Liver (tissue), 8 donors: ENCODE measurements at regions not wholly inside any gene's neighbourhood (a gene's known extent, or its start where the extent isn't known, plus 50 kb on each side); places are given as distances from the start of the nearest gene placed in this dataset.

Experiments
- DNase-seq: peaks from one replicate; pipeline ENCODE4 v3.0.0-alpha.2; 2017; ENCODE audit warnings: low spot score
- H3K27ac ChIP-seq, 2 donors: one replicate each; pipeline ENCODE4 v1.7.0; 2013; ENCODE audit warnings: inconsistent platforms in 2 of 2, low read length in 2 of 2, control low read depth in 1 of 2, low read depth in 1 of 2, mild to moderate bottlenecking in 1 of 2
- H3K27me3 ChIP-seq, 4 donors: one replicate each; pipeline versions ENCODE4 v1.6.1 to v1.7.0; 2013; ENCODE audit warnings: low read length in 3 of 4, inconsistent platforms in 1 of 4, mild to moderate bottlenecking in 1 of 4, moderate library complexity in 1 of 4; ENCODE audit not compliant: control insufficient read depth in 4 of 4, insufficient read depth in 4 of 4
- H3K36me3 ChIP-seq, 4 donors: one replicate each; pipeline versions ENCODE4 v1.6.1 to v1.7.0; 2013; ENCODE audit warnings: low read length in 3 of 4, mild to moderate bottlenecking in 3 of 4, low read depth in 1 of 4, moderate library complexity in 1 of 4; ENCODE audit not compliant: control insufficient read depth in 4 of 4, insufficient read depth in 3 of 4
- H3K4me1 ChIP-seq, 4 donors: one replicate each; pipeline versions ENCODE4 v1.6.1 to v1.7.0; 2013; ENCODE audit warnings: low read length in 3 of 4, mild to moderate bottlenecking in 3 of 4, moderate library complexity in 1 of 4; ENCODE audit not compliant: control insufficient read depth in 4 of 4, insufficient read depth in 4 of 4
- H3K4me3 ChIP-seq, 3 donors: one replicate each; pipeline versions ENCODE4 v1.6.1 to v1.7.0; 2013; ENCODE audit warnings: low read length in 3 of 3, control low read depth in 1 of 3, low read depth in 1 of 3, mild to moderate bottlenecking in 1 of 3
- H3K9ac ChIP-seq, 2 donors: one replicate each; pipeline ENCODE4 v1.7.0; 2013; ENCODE audit warnings: low read length in 2 of 2, mild to moderate bottlenecking in 2 of 2, moderate library complexity in 2 of 2, control low read depth in 1 of 2, low read depth in 1 of 2
- H3K9me3 ChIP-seq, 4 donors: one replicate each; pipeline versions ENCODE4 v1.6.1 to v1.7.0; 2013; ENCODE audit warnings: low read length in 3 of 4; ENCODE audit not compliant: control insufficient read depth in 4 of 4
- ATF3 ChIP-seq: IDR thresholded peaks from 2 replicates; pipeline ENCODE4 v1.6.1; 2016; ENCODE audit warnings: antibody characterized with exemption
- CTCF ChIP-seq: fragments of 150-350 bp; IDR thresholded peaks from 2 replicates; pipeline ENCODE4 v1.5.1; 2017; ENCODE audit warnings: improper control_type of control experiment, low read depth, low read length; ENCODE audit not compliant: missing input control
- EGR1 ChIP-seq, 2 donors: IDR thresholded peaks; 2 replicates each; pipeline ENCODE4 v1.6.1; 2016 to 2018; ENCODE audit warnings: antibody characterized with exemption in 2 of 2, low read depth in 2 of 2
- FOXA1 ChIP-seq: IDR thresholded peaks from 2 replicates; pipeline ENCODE4 v1.6.1; 2016; ENCODE audit warnings: antibody characterized with exemption
- FOXA2 ChIP-seq: IDR thresholded peaks from 2 replicates; pipeline ENCODE4 v1.6.1; 2016; ENCODE audit warnings: antibody characterized with exemption
- GABPA ChIP-seq, 2 donors: IDR thresholded peaks in 1 of 2; conservative IDR thresholded peaks in 1 of 2; 2 replicates each; pipeline ENCODE4 v1.6.1; 2016; ENCODE audit warnings: antibody characterized with exemption in 2 of 2, mild to moderate bottlenecking in 1 of 2, moderate library complexity in 1 of 2
- HNF4A ChIP-seq, 2 donors: conservative IDR thresholded peaks; 2 replicates each; pipeline ENCODE4 v1.6.1; 2016; ENCODE audit warnings: antibody characterized with exemption in 2 of 2, mild to moderate bottlenecking in 2 of 2
- HNF4G ChIP-seq: IDR thresholded peaks from 2 replicates; pipeline ENCODE4 v1.6.1; 2016; ENCODE audit warnings: antibody characterized with exemption
- JUND ChIP-seq, 2 donors: IDR thresholded peaks; 2 replicates each; pipeline ENCODE4 v1.6.1; 2016; ENCODE audit warnings: antibody characterized with exemption in 2 of 2
- MAX ChIP-seq: IDR thresholded peaks from 2 replicates; pipeline ENCODE4 v1.6.1; 2016; ENCODE audit warnings: antibody characterized with exemption
- NR2F2 ChIP-seq: IDR thresholded peaks from 2 replicates; pipeline ENCODE4 v1.6.1; 2016; ENCODE audit warnings: antibody characterized with exemption
- RAD21 ChIP-seq, 2 donors: IDR thresholded peaks; 2 replicates each; pipeline ENCODE4 v1.6.1; 2016; ENCODE audit warnings: antibody characterized with exemption in 2 of 2, mild to moderate bottlenecking in 2 of 2
- REST ChIP-seq: IDR thresholded peaks from 2 replicates; pipeline ENCODE4 v1.6.1; 2016; ENCODE audit warnings: antibody characterized with exemption, mild to moderate bottlenecking
- RXRA ChIP-seq, 2 donors: IDR thresholded peaks; 2 replicates each; pipeline ENCODE4 v1.6.1; 2017 to 2018; ENCODE audit warnings: antibody characterized with exemption in 2 of 2, mild to moderate bottlenecking in 1 of 2
- SP1 ChIP-seq: IDR thresholded peaks from 2 replicates; pipeline ENCODE4 v1.6.1; 2018; ENCODE audit warnings: antibody characterized with exemption, mild to moderate bottlenecking
- TAF1 ChIP-seq: conservative IDR thresholded peaks from 2 replicates; pipeline ENCODE4 v1.6.1; 2016; ENCODE audit warnings: antibody characterized with exemption, mild to moderate bottlenecking
- YY1 ChIP-seq: IDR thresholded peaks from 2 replicates; pipeline ENCODE4 v1.6.1; 2016; ENCODE audit warnings: antibody characterized with exemption, mild to moderate bottlenecking
- ZBTB33 ChIP-seq: IDR thresholded peaks from 2 replicates; pipeline ENCODE4 v1.6.1; 2016; ENCODE audit warnings: antibody characterized with exemption
- WGBS: extraction: QIAGEN DNeasy Blood & Tissue Kit; methylation state at CpG from one replicate; pipeline ENCODE4 v1.1.7; 2013; 5-methylcytosine and 5-hydroxymethylcytosine counted together
- donor health status: healthy.
- donor health status: healthy.
- donor health status: healthy.
- donor health status: healthy.
- donor health status: healthy.

GRCh38 chr1:191618181-191618580 lies 540.1 kb upstream of the RGS18 start:
- no peak for TF ChIP-seq ATF3
- no peak for TF ChIP-seq YY1
- TF ChIP-seq EGR1 (IDR thresholded peaks at IDR 0.05; ENCODE audit: low read depth in 2 of 2): no peak
- no peak for TF ChIP-seq NR2F2
- TF ChIP-seq RAD21 (IDR thresholded peaks at IDR 0.05): no peak
- TF ChIP-seq REST: no peak
- no peak for TF ChIP-seq TAF1
- TF ChIP-seq RXRA (IDR thresholded peaks at IDR 0.05): no peak
- no peak for TF ChIP-seq FOXA2
- no peak for TF ChIP-seq MAX
- no peak for TF ChIP-seq FOXA1

GRCh38 chr1:191620883-191621282 lies 537.4 kb upstream of the RGS18 start:
- no peaks in the 10 kb centered on the region for H3K9me3 ChIP-seq
- no peak overlapping the region for H3K9ac ChIP-seq
- no peak overlapping the region for H3K4me3 ChIP-seq
- H3K27me3 ChIP-seq: no peaks in the 10 kb centered on the region
- no peak for TF ChIP-seq TAF1
- TF ChIP-seq HNF4A (conservative IDR thresholded peaks at IDR 0.05): no peak
- H3K27ac ChIP-seq: no peak overlapping the region
- H3K36me3 ChIP-seq: no peaks in the 10 kb centered on the region
- no peaks in the 10 kb centered on the region for H3K4me1 ChIP-seq
- no peak for DNase-seq

More at GRCh38 chr1:191618181-191618580, 540.1 kb upstream of the RGS18 start:
- Histone ChIP-seq H3K27me3 (no peaks in the 10 kb centered on the region), H3K4me3 (no peak overlapping the region), H3K27ac (no peak overlapping the region), H3K36me3 (no peaks in the 10 kb centered on the region), H3K9me3 (no peaks in the 10 kb centered on the region), H3K4me1 (no peaks in the 10 kb centered on the region), H3K9ac (no peak overlapping the region)
- no peak for DNase-seq
- 64% methylated on average over 2 of the region's 2 CpGs for WGBS

- 80% methylated on average over 1 of the region's 1 CpG for WGBS
- TF ChIP-seq SP1 (no peak), RAD21 (IDR thresholded peaks at IDR 0.05) (no peak), GABPA (IDR thresholded peaks at IDR 0.05 in 1 of 2, conservative IDR thresholded peaks at IDR 0.05 in 1 of 2) (no peak), ZBTB33 (no peak), CTCF (no peak), HNF4G (no peak), JUND (IDR thresholded peaks at IDR 0.05) (no peak)
These were observed 534.2 kb upstream of the RGS18 start for GRCh38 chr1:191624044-191624443.

More at GRCh38 chr1:191624044-191624443, 534.2 kb upstream of the RGS18 start:
- H3K4me3 ChIP-seq: no peak overlapping the region
- H3K4me1 ChIP-seq: no peaks in the 10 kb centered on the region
- no peaks in the 10 kb centered on the region for H3K27me3 ChIP-seq
- H3K9ac ChIP-seq: no peak overlapping the region
- no peak overlapping the region for H3K27ac ChIP-seq
- H3K9me3 ChIP-seq: no peaks in the 10 kb centered on the region
- H3K36me3 ChIP-seq: no peaks in the 10 kb centered on the region
- DNase-seq: no peak
